ENCODE measurements at regions not wholly inside any gene's neighbourhood (a gene's known extent, or its start where the extent isn't known, plus 50 kb on each side); places are given as distances from the start of the nearest gene placed in this dataset.

- Histone ChIP-seq H3K9me3 (ENCODE audit: insufficient read depth in 2 of 2, low read depth in 1 of 2, low read length in 1 of 2) (no peaks in the 10 kb centered on the region), H3K14ac (ENCODE audit: insufficient read length) (no peak overlapping the region), H2BK15ac (ENCODE audit: low read length) (no peak overlapping the region), H2AK5ac (ENCODE audit: low read depth, low read length) (no peak overlapping the region), H3K36me3 (ENCODE audit: control insufficient read depth in 2 of 4, insufficient read depth in 4 of 4, low read length in 3 of 4) (no peaks in the 10 kb centered on the region), H3K4ac (replicated peaks; ENCODE audit: insufficient read length, low read depth, low read length) (no peak overlapping the region), H3K4me1 (replicated peaks in 1 of 4; ENCODE audit: control insufficient read depth in 3 of 4, insufficient read depth in 4 of 4, low read length in 3 of 4) (peaks cover 0 to 5% (median 2%) of the 10 kb centered on the region in 4 experiments; a peak in 3 of 7 replicates), H3K18ac (ENCODE audit: extremely low read depth, low read length) (no peak overlapping the region), H3K79me2 (ENCODE audit: control insufficient read depth in 1 of 2, insufficient read depth in 2 of 2, low read length in 2 of 2) (no peaks in the 10 kb centered on the region), H3K23ac (ENCODE audit: insufficient read length) (no peak overlapping the region), H2AFZ (ENCODE audit: low read length) (peak overlapping the region; percentile 61), H3K79me1 (ENCODE audit: low read depth, low read length) (no peaks in the 10 kb centered on the region), H3K4me2 (ENCODE audit: insufficient read depth in 1 of 2, low read depth in 2 of 2, low read length in 2 of 2) (no peak overlapping the region), H3K27me3 (replicated peaks in 1 of 4; ENCODE audit: control insufficient read depth in 3 of 4, extremely low read depth in 1 of 4, insufficient read depth in 3 of 4, low read length in 3 of 4) (no peaks in the 10 kb centered on the region; a peak in 1 of 7 replicates), H2BK12ac (ENCODE audit: low read depth, low read length) (no peak overlapping the region), H2BK120ac (replicated peaks; ENCODE audit: low read depth, low read length) (no peak overlapping the region), H3K4me3 (ENCODE audit: extremely low read depth in 1 of 4, insufficient read depth in 2 of 4, low read depth in 3 of 4, low read length in 4 of 4) (no peak overlapping the region), H4K8ac (ENCODE audit: extremely low read depth, insufficient read depth, low read length) (no peak overlapping the region), H4K20me1 (replicated peaks in 1 of 2; ENCODE audit: control insufficient read depth in 1 of 2, insufficient read depth in 2 of 2, low read length in 2 of 2) (no peaks in the 10 kb centered on the region), H3K56ac (replicated peaks; ENCODE audit: insufficient read length, low read depth, low read length) (no peak overlapping the region), H3K27ac (ENCODE audit: low read depth, low read length) (no peak overlapping the region), H3K23me2 (ENCODE audit: low read depth, low read length) (no peaks in the 10 kb centered on the region), H2BK20ac (ENCODE audit: low read length) (no peak overlapping the region), H2BK5ac (ENCODE audit: low read depth, low read length) (no peak overlapping the region), H4K5ac (ENCODE audit: insufficient read length, low read depth, low read length) (no peak overlapping the region), H4K91ac (replicated peaks; ENCODE audit: insufficient read length, low read length) (no peak overlapping the region), H3K9ac (replicated peaks in 1 of 4; ENCODE audit: extremely low read depth in 1 of 4, low read depth in 3 of 4, low read length in 3 of 4) (no peak overlapping the region)
- no peak for DNase-seq (ENCODE audit: low read depth in 1 of 2, low spot score in 2 of 2)
- ChIA-PET CTCF (ENCODE audit: partially characterized antibody) (no interaction called here), POLR2A (ENCODE audit: partially characterized antibody) (no interaction called here)
- no peak for FAIRE-seq
- TF ChIP-seq SUZ12 (IDR thresholded peaks at IDR 0.05; ENCODE audit: low read length) (no peak), PHF8 (conservative IDR thresholded peaks at IDR 0.05; ENCODE audit: low read depth, low read length) (no peak), CTBP2 (IDR thresholded peaks at IDR 0.05; ENCODE audit: borderline replicate concordance, insufficient read depth, insufficient read length, low read length) (no peak), ATF2 (IDR thresholded peaks at IDR 0.05; ENCODE audit: low read length) (no peak), POLR2A (IDR thresholded peaks at IDR 0.05; ENCODE audit: control extremely low read depth in 1 of 2, low read depth in 2 of 2, low read length in 2 of 2) (no peak), SIRT6 (IDR thresholded peaks at IDR 0.05; ENCODE audit: low read length) (no peak), RNF2 (IDR thresholded peaks at IDR 0.05; ENCODE audit: borderline replicate concordance, low read depth, low read length, missing control alignments, poor library complexity, severe bottlenecking) (no peak), TCF12 (IDR thresholded peaks at IDR 0.05; ENCODE audit: low read depth, low read length) (no peak), KDM4A (IDR thresholded peaks at IDR 0.05; ENCODE audit: low read depth, low read length, severe bottlenecking) (no peak), RFX5 (IDR thresholded peaks at IDR 0.05; ENCODE audit: borderline replicate concordance, low read depth, low read length) (no peak), EP300 (IDR thresholded peaks at IDR 0.05; ENCODE audit: borderline replicate concordance in 1 of 2, low read depth in 2 of 2, low read length in 2 of 2) (no peak)
- 91% methylated on average over 3 of the region's 3 CpGs; no CpG with 5 or more reads in 1 of the 2 experiments for WGBS, 2 experiments (ENCODE audit: extremely low coverage in 1 of 2, insufficient coverage in 1 of 2, insufficient read length in 1 of 2, insufficient replicate concordance in 2 of 2, low coverage in 1 of 2, low lambda C conversion rate in 2 of 2, missing lambda C conversion rate in 1 of 2)
These were observed 488.0 kb downstream of the MDFIC start for GRCh38 chr7:115409682-115410433.
